ENCODE measurements at regions not wholly inside any gene's neighbourhood (a gene's known extent, or its start where the extent isn't known, plus 50 kb on each side); places are given as distances from the start of the nearest gene placed in this dataset.

GRCh38 chr12:124369827-124370378 is 75.0 kb downstream of the RFLNA start:
- TF ChIP-seq RAD21 (IDR thresholded peaks at IDR 0.05; ENCODE audit: low read depth): no peak
- TF ChIP-seq, protein P1, sequence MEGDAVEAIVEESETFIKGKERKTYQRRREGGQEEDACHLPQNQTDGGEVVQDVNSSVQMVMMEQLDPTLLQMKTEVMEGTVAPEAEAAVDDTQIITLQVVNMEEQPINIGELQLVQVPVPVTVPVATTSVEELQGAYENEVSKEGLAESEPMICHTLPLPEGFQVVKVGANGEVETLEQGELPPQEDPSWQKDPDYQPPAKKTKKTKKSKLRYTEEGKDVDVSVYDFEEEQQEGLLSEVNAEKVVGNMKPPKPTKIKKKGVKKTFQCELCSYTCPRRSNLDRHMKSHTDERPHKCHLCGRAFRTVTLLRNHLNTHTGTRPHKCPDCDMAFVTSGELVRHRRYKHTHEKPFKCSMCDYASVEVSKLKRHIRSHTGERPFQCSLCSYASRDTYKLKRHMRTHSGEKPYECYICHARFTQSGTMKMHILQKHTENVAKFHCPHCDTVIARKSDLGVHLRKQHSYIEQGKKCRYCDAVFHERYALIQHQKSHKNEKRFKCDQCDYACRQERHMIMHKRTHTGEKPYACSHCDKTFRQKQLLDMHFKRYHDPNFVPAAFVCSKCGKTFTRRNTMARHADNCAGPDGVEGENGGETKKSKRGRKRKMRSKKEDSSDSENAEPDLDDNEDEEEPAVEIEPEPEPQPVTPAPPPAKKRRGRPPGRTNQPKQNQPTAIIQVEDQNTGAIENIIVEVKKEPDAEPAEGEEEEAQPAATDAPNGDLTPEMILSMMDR (IDR thresholded peaks at IDR 0.05 in 2 of 3, conservative IDR thresholded peaks at IDR 0.05 in 1 of 3; ENCODE audit: borderline replicate concordance in 1 of 3, insufficient read depth in 1 of 3, low read depth in 2 of 3, low read length in 2 of 3): no peak
- no peak for TF ChIP-seq TCF7L2 (IDR thresholded peaks at IDR 0.05; ENCODE audit: borderline replicate concordance, extremely low read depth, insufficient read depth, insufficient read length)
- no peak for TF ChIP-seq JUND (IDR thresholded peaks at IDR 0.05)
